PC-9 (cell line): ENCODE measurements at regions not wholly inside any gene's neighbourhood (a gene's known extent, or its start where the extent isn't known, plus 50 kb on each side); places are given as distances from the start of the nearest gene placed in this dataset.
A peak's percentile ranks its signal among the peaks of the same experiment; 100 is the strongest.
"Not testable (repeated sequence)": the region's sequence is repeated elsewhere in the genome, so short reads cannot be mapped to it uniquely, and the experiment has no call there.

Experiments
- BruUV-seq: library from RNA; stranded (reverse); fragments of 400-500 nt; replicated peaks from 2 replicates; lab custom pipeline; 2021; lab: Mats Ljungman, UMichigan
- CTCF ChIA-PET: fragments of 300-600 bp; sonication (Branson Sonifier 250); formaldehyde crosslinking; loops from one replicate; lab custom pipeline; 2022; ENCODE audit warnings: antibody characterized with exemption; lab: Charles Lee
- POLR2A ChIA-PET: fragments of 300-600 bp; sonication (Branson Sonifier 250); formaldehyde crosslinking; loops from one replicate; lab custom pipeline; 2022; ENCODE audit warnings: antibody characterized with exemption; ENCODE audit not compliant: unreplicated experiment; lab: Charles Lee
- DNase-seq, 2 experiments: peaks; one replicate each; pipeline versions ENCODE4 v3.0.0 to v3.0.0-alpha.2; 2015 to 2022; ENCODE audit warnings: mixed read lengths in 1 of 2
- H2AFZ ChIP-seq: fragments of 200-600 bp; sonication (generic); 2 replicates; pipeline ENCODE4 v1.8.1; 2017; ENCODE audit warnings: antibody characterized with exemption
- H3F3A ChIP-seq: fragments of 200-600 bp; sonication (generic); 2 replicates; pipeline ENCODE4 v1.8.1; 2017; ENCODE audit warnings: antibody characterized with exemption, mild to moderate bottlenecking, low read depth; ENCODE audit not compliant: insufficient read depth
- H3K27ac ChIP-seq: fragments of 200-600 bp; sonication (generic); 2 replicates; pipeline ENCODE4 v1.6.1; 2016; ENCODE audit warnings: mixed run types
- H3K27me3 ChIP-seq: fragments of 200-600 bp; sonication (generic); 2 replicates; pipeline ENCODE4 v1.6.1; 2016; ENCODE audit warnings: low read depth, mixed run types; ENCODE audit not compliant: insufficient read depth
- H3K36me3 ChIP-seq: fragments of 200-600 bp; sonication (generic); 2 replicates; pipeline ENCODE4 v1.6.1; 2016; ENCODE audit warnings: low read depth, mixed run types
- H3K4me1 ChIP-seq: fragments of 200-600 bp; sonication (generic); replicated peaks from 2 replicates; pipeline ENCODE4 v1.6.1; 2016; ENCODE audit warnings: mixed run types; ENCODE audit not compliant: insufficient read depth
- H3K4me2 ChIP-seq: fragments of 200-600 bp; sonication (generic); 2 replicates; pipeline ENCODE4 v1.6.1; 2017; ENCODE audit warnings: mixed run types
- H3K4me3 ChIP-seq: fragments of 200-600 bp; sonication (generic); 2 replicates; pipeline ENCODE4 v1.6.1; 2016; ENCODE audit warnings: mixed run types
- H3K79me2 ChIP-seq: fragments of 200-600 bp; sonication (generic); 2 replicates; pipeline ENCODE4 v1.6.1; 2017; ENCODE audit warnings: low read depth, mixed run types
- H3K9me2 ChIP-seq: fragments of 200-600 bp; sonication (generic); 2 replicates; pipeline ENCODE4 v1.8.1; 2017; ENCODE audit warnings: mild to moderate bottlenecking; ENCODE audit not compliant: insufficient read depth
- H3K9me3 ChIP-seq: fragments of 200-600 bp; sonication (generic); 2 replicates; pipeline ENCODE4 v1.8.1; 2016; ENCODE audit warnings: low read depth; ENCODE audit not compliant: insufficient read depth
- H4K20me1 ChIP-seq: fragments of 200-600 bp; sonication (generic); 2 replicates; pipeline ENCODE4 v1.8.1; 2017; ENCODE audit not compliant: insufficient read depth
- CTCF ChIP-seq: fragments of 200-600 bp; sonication (generic); conservative IDR thresholded peaks from 2 replicates; pipeline ENCODE4 v1.6.1; 2017; ENCODE audit warnings: mixed run types, antibody characterized with exemption, mild to moderate bottlenecking, moderate library complexity
- EZH2 ChIP-seq: fragments of 200-600 bp; sonication (generic); IDR thresholded peaks from 2 replicates; pipeline ENCODE4 v1.8.0; 2017; ENCODE audit warnings: antibody characterized with exemption, low read depth
- intact Hi-C: fragments of 100-400 bp; cut with micrococcal nuclease; formaldehyde crosslinking; loops from one replicate; pipeline ENCODE4 v1.10.0; 2022; ENCODE audit not compliant: unreplicated experiment

- ChIA-PET CTCF (no interaction called here), POLR2A (no interaction called here)
- no TSS peak for BruUV-seq
- intact Hi-C loops = no loop called here
- Histone ChIP-seq H3F3A (no peaks in the 10 kb centered on the region), H3K36me3 (no peaks in the 10 kb centered on the region), H3K79me2 (no peaks in the 10 kb centered on the region), H3K4me2 (no peak overlapping the region), H3K9me2 (no peaks in the 10 kb centered on the region; the same call in 1 of the 2 replicates), H4K20me1 (no peaks in the 10 kb centered on the region), H3K4me1 (no peaks in the 10 kb centered on the region; the same call in 1 of the 2 replicates), H3K4me3 (no peak overlapping the region), H3K9me3 (no peaks in the 10 kb centered on the region), H3K27ac (no peak overlapping the region), H2AFZ (no peak overlapping the region), H3K27me3 (no peaks in the 10 kb centered on the region)
- no peak for TF ChIP-seq CTCF
- no peak for TF ChIP-seq EZH2
- peak in 1 of 2 experiments; percentile 53 for DNase-seq
Observed at GRCh38 chrX:137118136-137118535, 84.3 kb upstream of the GPR101 start.

- intact Hi-C loops, H3K9me2 ChIP-seq, DNase-seq, POLR2A ChIA-PET, H3K27ac ChIP-seq, H3K79me2 ChIP-seq, H2AFZ ChIP-seq, H3K4me1 ChIP-seq, H3K9me3 ChIP-seq, CTCF ChIA-PET, H3K4me2 ChIP-seq, H3K4me3 ChIP-seq, BruUV-seq, H3F3A ChIP-seq, H3K27me3 ChIP-seq, H4K20me1 ChIP-seq, H3K36me3 ChIP-seq: not testable (repeated sequence)
Observed at GRCh38 chrX:137107877-137108276, 74.1 kb upstream of the GPR101 start.

- no peak overlapping the region for H2AFZ ChIP-seq
- H3K27me3 ChIP-seq = peaks cover 28% of the 10 kb centered on the region
- TF ChIP-seq CTCF (no peak), EZH2 (no peak)
- no peaks in the 10 kb centered on the region for H3K4me1 ChIP-seq
- no peak overlapping the region for H3K27ac ChIP-seq
- no peaks in the 10 kb centered on the region for H3K36me3 ChIP-seq
- no TSS peak for BruUV-seq
- no peak overlapping the region for H3K4me3 ChIP-seq
- no peaks in the 10 kb centered on the region for H3F3A ChIP-seq
- H4K20me1 ChIP-seq = no peaks in the 10 kb centered on the region
- intact Hi-C loops = no loop called here
- ChIA-PET CTCF (no interaction called here), POLR2A (no interaction called here)
- no peak overlapping the region for H3K4me2 ChIP-seq
- H3K9me3 ChIP-seq = no peaks in the 10 kb centered on the region
- H3K9me2 ChIP-seq = no peaks in the 10 kb centered on the region
- no peaks in the 10 kb centered on the region for H3K79me2 ChIP-seq
- DNase-seq = no peak
Observed at GRCh38 chrX:137101273-137101990, 67.6 kb upstream of the GPR101 start.
